IPS-NIHi11 (cell line): ENCODE measurements at regions not wholly inside any gene's neighbourhood (a gene's known extent, or its start where the extent isn't known, plus 50 kb on each side); places are given as distances from the start of the nearest gene placed in this dataset.

Experiments used
- DNase-seq: peaks from one replicate; pipeline ENCODE4 v3.0.0; 2012; ENCODE audit warnings: mixed read lengths, low spot score

GRCh38 chr2:16332681-16333557 lies 332.7 kb downstream of the CYRIA start:
- DNase-seq: no peak

- no peak for DNase-seq
Observed at GRCh38 chr2:16331772-16332171, 333.9 kb downstream of the CYRIA start.

DNA sequence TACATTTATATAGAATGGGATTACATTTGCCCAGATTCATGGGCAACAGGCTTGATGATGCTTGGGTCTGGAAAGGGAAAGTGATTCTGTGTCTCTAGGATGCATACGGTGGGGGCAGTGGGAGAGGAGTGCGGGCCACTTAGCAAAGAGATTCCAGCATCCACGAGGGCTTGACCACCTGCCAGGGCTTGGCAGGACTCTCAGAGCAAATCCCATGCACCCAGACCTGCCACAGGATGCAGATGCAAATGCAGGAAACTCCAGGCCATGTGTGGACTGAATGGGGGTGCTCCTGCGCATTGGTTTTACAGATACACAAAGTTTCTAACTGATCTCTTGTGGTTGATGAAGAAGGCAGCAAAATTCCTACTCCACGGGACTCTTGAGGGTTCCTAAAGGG lies 334.7 kb downstream of the CYRIA start:
- DNase-seq: no peak

DNA sequence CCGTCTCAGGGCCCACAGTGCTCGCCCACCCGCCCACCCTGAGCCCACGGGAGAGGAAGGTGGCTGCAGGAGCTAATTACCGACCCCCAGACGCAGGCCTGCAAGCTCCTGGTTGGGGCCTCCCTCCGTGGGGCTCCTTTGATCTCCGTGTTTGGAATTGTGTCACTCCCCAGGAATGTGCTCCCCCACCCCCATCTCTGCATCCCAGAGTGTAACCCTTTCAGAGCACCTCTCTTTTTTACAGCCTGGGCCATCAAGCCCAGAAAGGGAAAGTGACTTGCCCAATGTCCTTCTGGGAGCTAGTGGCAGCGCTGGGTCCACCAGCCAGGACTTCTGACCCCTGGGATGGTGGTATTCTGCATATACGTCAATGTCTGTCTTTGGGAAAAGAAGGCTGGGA lies 335.1 kb downstream of the CYRIA start:
- peak; percentile 66 for DNase-seq

DNA sequence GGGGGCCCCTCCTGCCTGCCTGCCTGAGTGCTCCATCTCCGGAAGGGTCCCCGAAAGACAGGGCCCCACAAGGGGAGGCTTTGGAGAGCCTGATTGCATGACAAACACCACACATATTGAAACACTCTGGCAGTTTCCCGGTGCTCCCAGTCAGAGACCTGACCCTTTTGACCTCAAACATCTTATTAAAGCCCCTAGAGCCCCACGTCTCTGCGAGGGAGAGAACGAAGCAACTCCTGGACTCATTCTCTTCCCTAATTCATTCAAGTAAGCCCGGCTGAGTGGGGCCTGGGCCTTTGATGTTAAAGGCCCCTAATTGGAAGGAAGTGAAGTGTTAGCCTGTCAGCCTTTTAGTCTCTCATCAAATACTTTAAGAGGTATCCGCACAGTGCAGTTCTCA lies 335.6 kb downstream of the CYRIA start:
- peak; percentile 50 for DNase-seq

- DNase-seq: no peak
Observed at GRCh38 chr2:16329421-16329820, 336.2 kb downstream of the CYRIA start.

GRCh38 chr2:16328521-16329190 lies 337.0 kb downstream of the CYRIA start:
- no peak for DNase-seq

DNA sequence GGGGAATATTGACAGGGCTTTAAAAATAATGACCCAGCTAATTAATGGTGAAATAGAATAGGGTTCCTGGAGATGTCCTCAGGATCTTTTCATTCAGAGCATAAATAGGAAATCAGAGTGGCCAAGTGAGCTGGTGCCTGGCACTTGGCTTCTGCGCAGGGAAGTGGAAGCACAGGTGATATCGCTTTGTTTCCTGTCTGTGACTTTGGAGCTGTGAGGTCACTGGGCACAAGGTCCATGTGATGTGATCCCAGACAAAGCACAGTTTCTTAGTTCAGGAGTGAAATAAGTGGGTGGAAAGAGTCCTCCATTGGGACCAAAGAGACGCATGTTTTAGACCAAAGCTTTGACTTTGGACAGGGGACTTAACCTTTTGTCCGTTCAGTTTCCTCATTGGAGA lies 338.3 kb downstream of the CYRIA start:
- DNase-seq: no peak

GRCh38 chr2:16326711-16327300 lies 338.8 kb downstream of the CYRIA start:
- DNase-seq: no peak

- no peak for DNase-seq
Observed at GRCh38 chr2:16325976-16326510, 339.6 kb downstream of the CYRIA start.

- no peak for DNase-seq
Observed at GRCh38 chr2:16325016-16325975, 340.3 kb downstream of the CYRIA start.

- no peak for DNase-seq
Observed at GRCh38 chr2:16324544-16324937, 341.1 kb downstream of the CYRIA start.

DNA sequence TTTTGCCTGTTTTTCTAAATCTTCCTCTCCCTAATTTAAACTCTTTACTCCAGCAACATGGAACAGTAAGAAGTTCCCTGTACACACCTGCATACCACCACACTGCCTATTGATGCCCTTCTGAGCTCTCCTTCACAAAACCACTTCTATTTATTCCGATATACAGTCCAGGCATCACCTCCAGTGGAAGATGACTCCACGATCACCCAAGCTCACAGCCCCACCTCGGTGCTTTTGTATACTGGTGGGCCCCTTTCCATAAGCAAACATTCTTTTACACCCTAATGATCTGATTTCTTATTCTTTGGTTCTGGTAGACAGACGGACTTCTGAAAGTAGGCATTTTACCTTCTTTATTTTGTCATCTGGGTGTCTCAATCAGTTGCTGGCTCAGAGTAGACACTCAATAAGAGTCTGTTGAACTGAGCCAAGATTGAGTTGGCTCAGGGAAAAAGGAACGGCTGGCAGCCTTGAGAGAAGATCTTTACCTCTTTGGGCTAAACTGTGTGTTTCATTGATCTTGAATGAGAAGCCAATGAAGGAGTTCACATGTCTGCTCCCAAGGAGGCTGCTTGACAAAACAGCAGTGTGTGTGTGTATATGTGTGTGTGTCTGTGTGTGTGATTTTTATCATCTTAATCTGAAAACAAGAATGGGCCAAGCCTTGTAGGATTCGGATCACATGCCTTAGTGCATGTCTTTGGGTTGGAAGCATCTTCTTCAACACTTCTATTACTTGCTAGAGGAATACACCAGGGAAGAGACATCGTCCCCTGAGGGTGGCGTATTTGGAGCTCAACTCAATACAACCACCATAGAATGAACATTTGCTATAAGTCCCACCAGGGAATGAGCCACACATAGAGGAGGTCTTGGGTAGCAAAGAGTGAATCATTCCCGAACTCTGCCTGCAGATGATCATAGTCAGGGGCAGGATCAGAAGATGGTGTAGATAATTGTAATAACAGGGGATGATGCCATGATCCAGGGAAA lies 341.8 kb downstream of the CYRIA start:
- no peak for DNase-seq

DNA sequence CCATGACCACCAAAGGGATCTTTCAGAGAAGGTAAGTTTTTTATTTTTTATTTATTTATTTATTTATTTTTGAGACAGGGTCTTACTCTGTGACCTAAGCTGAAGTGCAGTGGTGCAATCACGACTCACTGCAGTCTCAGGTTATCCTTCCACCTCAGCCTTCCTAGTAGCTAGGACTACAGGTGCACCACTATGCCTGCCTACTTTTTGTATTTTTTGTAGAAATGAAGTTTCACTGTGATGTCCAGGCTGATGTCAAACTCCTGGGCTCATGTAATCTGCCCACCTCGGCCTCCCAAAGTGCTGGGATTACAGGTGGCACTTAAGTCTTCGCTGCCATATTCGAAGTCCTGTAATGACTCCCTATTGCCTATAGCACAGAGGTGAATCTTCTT lies 342.5 kb downstream of the CYRIA start:
- no peak for DNase-seq

DNA sequence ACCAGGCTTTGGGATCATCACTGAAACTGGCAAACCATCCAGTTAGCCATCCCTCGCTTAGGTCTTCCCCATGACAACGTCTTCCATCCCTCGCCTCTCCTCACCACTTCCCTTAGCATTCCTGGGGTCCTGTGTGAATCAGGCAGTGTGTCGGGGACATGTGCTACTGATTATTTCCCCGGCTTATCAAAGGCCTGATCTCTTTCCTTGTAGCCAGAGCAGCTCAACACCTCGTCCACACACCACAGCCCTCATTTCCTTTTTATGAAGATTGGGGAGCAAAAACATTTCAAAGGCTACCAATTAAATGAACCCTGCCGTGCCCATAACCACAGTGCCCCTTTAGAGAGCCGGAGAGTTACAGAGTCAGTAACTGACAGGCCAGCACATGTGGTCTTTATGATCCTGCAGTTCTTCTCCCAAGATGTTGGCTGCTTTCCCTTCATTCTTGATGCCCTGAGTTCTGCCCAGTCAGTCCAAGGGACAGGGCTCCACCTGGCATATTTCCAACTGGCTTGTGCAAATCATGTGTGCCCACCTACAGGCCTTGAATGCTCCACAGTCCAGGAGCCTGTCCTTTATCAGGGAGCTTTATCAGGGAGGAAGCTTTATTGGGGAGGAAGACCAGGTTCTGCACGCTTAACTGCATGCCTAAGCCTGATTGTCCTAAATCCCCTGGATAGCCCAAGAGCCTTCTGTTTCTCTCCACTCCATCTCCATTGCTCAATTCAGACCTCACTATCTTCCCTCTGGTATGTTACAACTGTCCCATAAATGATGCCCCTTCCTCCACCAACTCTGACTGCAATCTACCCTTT lies 343.1 kb downstream of the CYRIA start:
- DNase-seq: no peak

DNA sequence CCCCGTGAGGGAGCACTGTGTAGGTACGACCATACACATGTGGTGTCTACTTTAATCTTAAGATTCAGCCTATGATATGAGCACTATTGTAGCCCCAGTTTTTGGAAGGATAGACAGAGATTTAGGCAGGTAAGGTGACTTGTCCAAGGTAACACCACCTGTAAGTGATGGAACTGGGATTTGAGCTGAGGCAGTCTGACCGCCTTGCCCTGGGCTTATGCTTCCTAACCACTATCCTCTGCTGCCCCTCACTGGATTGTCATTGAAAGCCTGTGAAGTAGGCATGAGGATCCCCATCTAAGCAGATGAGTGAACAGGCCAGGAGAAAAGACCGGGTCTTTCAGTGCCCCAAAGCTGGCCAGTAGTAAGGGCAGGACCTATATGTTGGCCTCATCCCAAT lies 343.8 kb downstream of the CYRIA start:
- DNase-seq: peak; percentile 44

- DNase-seq: no peak
Observed at GRCh38 chr2:16321256-16321655, 344.4 kb downstream of the CYRIA start.

- DNase-seq: peak; percentile 72
Observed at GRCh38 chr2:16320716-16321115, 344.9 kb downstream of the CYRIA start.

DNA sequence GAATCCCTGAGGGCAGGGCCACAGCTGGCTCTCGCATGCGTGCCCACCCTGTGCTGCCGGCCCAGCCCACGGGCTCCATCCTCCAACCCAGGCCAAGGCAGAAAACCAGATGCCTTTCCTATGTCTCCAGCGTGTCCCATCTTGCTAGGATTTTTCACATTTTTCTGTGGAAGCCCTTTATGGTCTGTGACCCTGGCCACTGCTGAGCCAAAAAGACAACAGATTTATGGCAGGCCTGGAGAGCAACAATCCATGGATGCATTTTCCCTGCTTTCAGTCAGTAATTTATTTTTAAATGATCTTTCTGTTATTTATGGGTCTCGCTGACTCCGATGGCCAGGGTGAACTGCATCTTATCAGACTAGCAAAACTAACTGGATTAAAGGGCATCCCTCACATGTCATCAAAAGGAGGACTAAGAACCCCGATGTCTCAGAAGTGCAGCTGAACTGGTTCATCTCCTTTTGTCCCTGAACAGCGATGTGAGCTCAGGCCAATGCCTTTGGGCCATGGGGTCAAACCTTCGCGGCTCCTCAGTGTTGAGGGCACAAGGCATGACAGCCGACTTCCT lies 346.0 kb downstream of the CYRIA start:
- no peak for DNase-seq
